ENCODE measurements at regions not wholly inside any gene's neighbourhood (a gene's known extent, or its start where the extent isn't known, plus 50 kb on each side); places are given as distances from the start of the nearest gene placed in this dataset.

- TF ChIP-seq, protein P1, sequence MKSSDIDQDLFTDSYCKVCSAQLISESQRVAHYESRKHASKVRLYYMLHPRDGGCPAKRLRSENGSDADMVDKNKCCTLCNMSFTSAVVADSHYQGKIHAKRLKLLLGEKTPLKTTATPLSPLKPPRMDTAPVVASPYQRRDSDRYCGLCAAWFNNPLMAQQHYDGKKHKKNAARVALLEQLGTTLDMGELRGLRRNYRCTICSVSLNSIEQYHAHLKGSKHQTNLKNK (CRISPR knock-in tag; IDR thresholded peaks at IDR 0.05): no peak
- TF ChIP-seq, protein P2, sequence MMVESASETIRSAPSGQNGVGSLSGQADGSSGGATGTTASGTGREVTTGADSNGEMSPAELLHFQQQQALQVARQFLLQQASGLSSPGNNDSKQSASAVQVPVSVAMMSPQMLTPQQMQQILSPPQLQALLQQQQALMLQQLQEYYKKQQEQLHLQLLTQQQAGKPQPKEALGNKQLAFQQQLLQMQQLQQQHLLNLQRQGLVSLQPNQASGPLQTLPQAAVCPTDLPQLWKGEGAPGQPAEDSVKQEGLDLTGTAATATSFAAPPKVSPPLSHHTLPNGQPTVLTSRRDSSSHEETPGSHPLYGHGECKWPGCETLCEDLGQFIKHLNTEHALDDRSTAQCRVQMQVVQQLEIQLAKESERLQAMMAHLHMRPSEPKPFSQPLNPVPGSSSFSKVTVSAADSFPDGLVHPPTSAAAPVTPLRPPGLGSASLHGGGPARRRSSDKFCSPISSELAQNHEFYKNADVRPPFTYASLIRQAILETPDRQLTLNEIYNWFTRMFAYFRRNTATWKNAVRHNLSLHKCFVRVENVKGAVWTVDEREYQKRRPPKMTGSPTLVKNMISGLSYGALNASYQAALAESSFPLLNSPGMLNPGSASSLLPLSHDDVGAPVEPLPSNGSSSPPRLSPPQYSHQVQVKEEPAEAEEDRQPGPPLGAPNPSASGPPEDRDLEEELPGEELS (CRISPR knock-in tag; IDR thresholded peaks at IDR 0.05): no peak
- TF ChIP-seq CTCF (IDR thresholded peaks at IDR 0.05) (no peak), SP1 (CRISPR knock-in tag; conservative IDR thresholded peaks at IDR 0.05) (no peak), CREM (CRISPR knock-in tag; IDR thresholded peaks at IDR 0.05) (no peak), ZNF423 (CRISPR knock-in tag; IDR thresholded peaks at IDR 0.05) (no peak), NR1H2 (CRISPR knock-in tag; IDR thresholded peaks at IDR 0.05) (no peak), HMGXB4 (CRISPR knock-in tag; IDR thresholded peaks at IDR 0.05) (no peak), CREB1 (CRISPR knock-in tag; IDR thresholded peaks at IDR 0.05) (no peak)
- TF ChIP-seq, protein P3, sequence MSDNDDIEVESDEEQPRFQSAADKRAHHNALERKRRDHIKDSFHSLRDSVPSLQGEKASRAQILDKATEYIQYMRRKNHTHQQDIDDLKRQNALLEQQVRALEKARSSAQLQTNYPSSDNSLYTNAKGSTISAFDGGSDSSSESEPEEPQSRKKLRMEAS (CRISPR knock-in tag; IDR thresholded peaks at IDR 0.05): no peak
- TF ChIP-seq, protein P4, sequence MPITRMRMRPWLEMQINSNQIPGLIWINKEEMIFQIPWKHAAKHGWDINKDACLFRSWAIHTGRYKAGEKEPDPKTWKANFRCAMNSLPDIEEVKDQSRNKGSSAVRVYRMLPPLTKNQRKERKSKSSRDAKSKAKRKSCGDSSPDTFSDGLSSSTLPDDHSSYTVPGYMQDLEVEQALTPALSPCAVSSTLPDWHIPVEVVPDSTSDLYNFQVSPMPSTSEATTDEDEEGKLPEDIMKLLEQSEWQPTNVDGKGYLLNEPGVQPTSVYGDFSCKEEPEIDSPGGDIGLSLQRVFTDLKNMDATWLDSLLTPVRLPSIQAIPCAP (CRISPR knock-in tag; IDR thresholded peaks at IDR 0.05): no peak
These were observed 630.0 kb upstream of the MIR17HG start for GRCh38 chr13:90717451-90717936.
